Gastroesophageal sphincter (tissue), 3 donors: ENCODE measurements at regions not wholly inside any gene's neighbourhood (a gene's known extent, or its start where the extent isn't known, plus 50 kb on each side); places are given as distances from the start of the nearest gene placed in this dataset.

Experiments used
- CTCF ChIP-seq, 4 experiments: fragments of 200-600 bp in 2 of 4; fragments of 450-650 bp in 2 of 4; sonication (generic) in 1 of 4; IDR thresholded peaks; one replicate each; pipeline ENCODE4 v1.5.1; 2017 to 2019; ENCODE audit warnings: antibody characterized with exemption in 4 of 4, mild to moderate bottlenecking in 2 of 4, moderate library complexity in 2 of 4
- EP300 ChIP-seq: sonication (generic); formaldehyde crosslinking; IDR thresholded peaks from one replicate; pipeline ENCODE4 v1.6.1; 2017; ENCODE audit warnings: antibody characterized with exemption, mild to moderate bottlenecking
- POLR2A ChIP-seq, 2 donors: fragments of 450-650 bp; IDR thresholded peaks; one replicate each; pipeline ENCODE4 v1.6.1; 2017; ENCODE audit warnings: antibody characterized with exemption in 2 of 2, mild to moderate bottlenecking in 2 of 2, moderate library complexity in 1 of 2
- POLR2AphosphoS5 ChIP-seq: sonication (generic); formaldehyde crosslinking; IDR thresholded peaks from one replicate; pipeline ENCODE4 v1.6.1; 2017; ENCODE audit warnings: antibody characterized with exemption

GRCh38 chr1:17911791-17912190, 156.7 kb downstream of the ACTL8 start:
- TF ChIP-seq CTCF (IDR thresholded peaks at IDR 0.05): no peak
- TF ChIP-seq POLR2A (IDR thresholded peaks at IDR 0.05): no peak
- TF ChIP-seq POLR2AphosphoS5: no peak
- TF ChIP-seq EP300: no peak
